Chondrocyte (in vitro differentiated cells): ENCODE measurements at regions not wholly inside any gene's neighbourhood (a gene's known extent, or its start where the extent isn't known, plus 50 kb on each side); places are given as distances from the start of the nearest gene placed in this dataset.

Source experiments
- DNase-seq: peaks from one replicate; pipeline ENCODE4 v3.0.0; 2021; ENCODE audit warnings: mixed read lengths, low spot score
- H3K27ac Mint-ChIP-seq: one replicate; pipeline ENCODE4 v1.8.0; 2021; ENCODE audit warnings: mild to moderate bottlenecking, moderate library complexity, mixed read lengths; ENCODE audit not compliant: unreplicated experiment
- H3K27me3 Mint-ChIP-seq: 2 replicates; pipeline ENCODE4 v1.8.0; 2021; ENCODE audit warnings: low read depth, mixed read lengths
- H3K36me3 Mint-ChIP-seq: 2 replicates; pipeline ENCODE4 v1.8.0; 2021; ENCODE audit warnings: low read depth, mixed read lengths
- H3K4me1 Mint-ChIP-seq: 2 replicates; pipeline ENCODE4 v1.8.0; 2021; ENCODE audit warnings: low read depth, mild to moderate bottlenecking, mixed read lengths
- H3K4me3 Mint-ChIP-seq: one replicate; pipeline ENCODE4 v1.8.0; 2021; ENCODE audit warnings: mild to moderate bottlenecking, moderate library complexity, mixed read lengths; ENCODE audit not compliant: unreplicated experiment
- H3K9me3 Mint-ChIP-seq: 2 replicates; pipeline ENCODE4 v1.8.0; 2021; ENCODE audit warnings: low read depth, mixed read lengths
- TF ChIP-seq, protein P1 (sequence below): fragments of 200-600 bp; sonication (generic); IDR thresholded peaks from 2 replicates; pipeline ENCODE4 v1.5.0; 2021; ENCODE audit warnings: antibody characterized with exemption, mild to moderate bottlenecking, moderate library complexity

DNA sequence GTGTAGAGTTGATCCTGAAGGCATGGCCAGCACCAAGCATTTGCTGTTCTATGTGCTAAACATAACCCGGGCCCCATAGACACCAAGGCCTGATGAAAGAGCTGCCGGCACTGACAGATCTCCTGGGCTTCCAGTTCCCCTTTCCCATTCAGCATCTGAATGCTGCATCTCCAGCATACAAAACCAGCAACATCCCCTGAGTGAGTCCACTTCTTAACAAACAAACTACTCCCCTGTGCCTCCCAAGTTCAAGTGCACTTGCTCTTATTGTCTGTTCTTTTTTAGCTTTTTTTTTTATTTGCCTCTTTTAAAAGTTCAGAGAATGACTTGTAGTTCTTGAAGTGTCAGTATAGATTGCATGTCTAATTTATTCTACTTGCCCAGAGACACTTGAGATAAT lies 156.0 kb downstream of the EDEM1 start:
- no peak overlapping the region for H3K27ac Mint-ChIP-seq
- no peaks in the 10 kb centered on the region for H3K36me3 Mint-ChIP-seq
- no peak for DNase-seq
- H3K4me3 Mint-ChIP-seq, result no peak overlapping the region
- TF ChIP-seq, protein P1, sequence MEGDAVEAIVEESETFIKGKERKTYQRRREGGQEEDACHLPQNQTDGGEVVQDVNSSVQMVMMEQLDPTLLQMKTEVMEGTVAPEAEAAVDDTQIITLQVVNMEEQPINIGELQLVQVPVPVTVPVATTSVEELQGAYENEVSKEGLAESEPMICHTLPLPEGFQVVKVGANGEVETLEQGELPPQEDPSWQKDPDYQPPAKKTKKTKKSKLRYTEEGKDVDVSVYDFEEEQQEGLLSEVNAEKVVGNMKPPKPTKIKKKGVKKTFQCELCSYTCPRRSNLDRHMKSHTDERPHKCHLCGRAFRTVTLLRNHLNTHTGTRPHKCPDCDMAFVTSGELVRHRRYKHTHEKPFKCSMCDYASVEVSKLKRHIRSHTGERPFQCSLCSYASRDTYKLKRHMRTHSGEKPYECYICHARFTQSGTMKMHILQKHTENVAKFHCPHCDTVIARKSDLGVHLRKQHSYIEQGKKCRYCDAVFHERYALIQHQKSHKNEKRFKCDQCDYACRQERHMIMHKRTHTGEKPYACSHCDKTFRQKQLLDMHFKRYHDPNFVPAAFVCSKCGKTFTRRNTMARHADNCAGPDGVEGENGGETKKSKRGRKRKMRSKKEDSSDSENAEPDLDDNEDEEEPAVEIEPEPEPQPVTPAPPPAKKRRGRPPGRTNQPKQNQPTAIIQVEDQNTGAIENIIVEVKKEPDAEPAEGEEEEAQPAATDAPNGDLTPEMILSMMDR, result no peak
- H3K27me3 Mint-ChIP-seq, result peaks cover 10% of the 10 kb centered on the region
- H3K4me1 Mint-ChIP-seq, result no peaks in the 10 kb centered on the region
- no peaks in the 10 kb centered on the region for H3K9me3 Mint-ChIP-seq

GRCh38 chr3:5344707-5345106 lies 157.2 kb downstream of the EDEM1 start:
- no peaks in the 10 kb centered on the region for H3K4me1 Mint-ChIP-seq
- H3K9me3 Mint-ChIP-seq, result peaks cover 8% of the 10 kb centered on the region
- DNase-seq, result no peak
- TF ChIP-seq, protein P1, result no peak
- peaks cover 10% of the 10 kb centered on the region for H3K27me3 Mint-ChIP-seq
- H3K36me3 Mint-ChIP-seq, result no peaks in the 10 kb centered on the region
- H3K4me3 Mint-ChIP-seq, result no peak overlapping the region
- no peak overlapping the region for H3K27ac Mint-ChIP-seq

- Mint-ChIP-seq H3K27ac (no peak overlapping the region), H3K4me3 (no peak overlapping the region), H3K9me3 (peaks cover 10% of the 10 kb centered on the region), H3K4me1 (no peaks in the 10 kb centered on the region), H3K27me3 (no peaks in the 10 kb centered on the region), H3K36me3 (no peaks in the 10 kb centered on the region)
- TF ChIP-seq, protein P1, result no peak
- DNase-seq, result no peak
Observed at GRCh38 chr3:5347486-5347885, 160.0 kb downstream of the EDEM1 start.

- no peaks in the 10 kb centered on the region for H3K4me1 Mint-ChIP-seq
- DNase-seq, result no peak
- H3K9me3 Mint-ChIP-seq, result peaks cover 10% of the 10 kb centered on the region
- TF ChIP-seq, protein P1, result no peak
- H3K27me3 Mint-ChIP-seq, result no peaks in the 10 kb centered on the region
- H3K4me3 Mint-ChIP-seq, result no peak overlapping the region
- no peaks in the 10 kb centered on the region for H3K36me3 Mint-ChIP-seq
- H3K27ac Mint-ChIP-seq, result no peak overlapping the region
Observed at GRCh38 chr3:5348229-5348902, 160.9 kb downstream of the EDEM1 start.

DNA sequence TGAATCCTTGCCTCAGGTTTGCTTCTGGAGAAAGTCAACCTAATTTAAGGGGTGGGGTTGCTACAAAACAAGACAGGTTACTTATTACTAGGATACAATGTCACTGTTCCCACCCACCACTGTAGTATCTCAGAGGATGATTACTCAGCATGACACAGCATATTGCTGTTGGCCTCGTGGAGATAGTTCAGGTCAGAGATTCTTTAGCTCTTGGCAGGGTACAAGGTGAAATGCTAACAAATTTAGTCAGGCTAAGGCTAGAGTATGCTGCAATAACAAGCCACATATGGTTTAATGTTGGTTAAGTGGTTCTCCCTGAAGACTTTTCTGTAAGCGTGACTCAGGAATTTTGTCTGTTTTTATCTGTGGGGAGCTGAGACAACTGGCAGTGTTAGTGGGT lies 161.8 kb downstream of the EDEM1 start:
- no peak for DNase-seq
- no peak overlapping the region for H3K27ac Mint-ChIP-seq
- TF ChIP-seq, protein P1, result no peak
- H3K9me3 Mint-ChIP-seq, result peaks cover 10% of the 10 kb centered on the region
- no peak overlapping the region for H3K4me3 Mint-ChIP-seq
- no peaks in the 10 kb centered on the region for H3K27me3 Mint-ChIP-seq
- H3K4me1 Mint-ChIP-seq, result no peaks in the 10 kb centered on the region
- H3K36me3 Mint-ChIP-seq, result no peaks in the 10 kb centered on the region
